T-helper 1 cell treated with Interleukin-12 subunit alpha and Interleukin-12 subunit beta and Interleukin-4 antibody, amounts not matched to agents 30 μg/mL and 1 μg/mL, for 36 hours (primary cell): ENCODE measurements at regions not wholly inside any gene's neighbourhood (a gene's known extent, or its start where the extent isn't known, plus 50 kb on each side); places are given as distances from the start of the nearest gene placed in this dataset.
"Not testable (repeated sequence)": the region's sequence is repeated elsewhere in the genome, so short reads cannot be mapped to it uniquely, and the experiment has no call there.

Source experiments
- H3K27ac Mint-ChIP-seq: one replicate; pipeline ENCODE4 v1.8.0; 2021; ENCODE audit warnings: mild to moderate bottlenecking, mixed read lengths
- H3K27me3 Mint-ChIP-seq: one replicate; pipeline ENCODE4 v1.8.0; 2021; ENCODE audit warnings: low read depth, mixed read lengths
- H3K36me3 Mint-ChIP-seq: one replicate; pipeline ENCODE4 v1.8.0; 2021; ENCODE audit warnings: low read depth, mixed read lengths
- H3K4me1 Mint-ChIP-seq: one replicate; pipeline ENCODE4 v1.8.0; 2021; ENCODE audit warnings: low read depth, mixed read lengths
- H3K4me3 Mint-ChIP-seq: one replicate; pipeline ENCODE4 v1.8.0; 2021; ENCODE audit warnings: mild to moderate bottlenecking, moderate library complexity, mixed read lengths
- H3K9me3 Mint-ChIP-seq: one replicate; pipeline ENCODE4 v1.8.0; 2021; ENCODE audit warnings: mixed read lengths

- Mint-ChIP-seq H3K27me3 (no peaks in the 10 kb centered on the region), H3K27ac (no peak overlapping the region), H3K4me3 (no peak overlapping the region), H3K4me1 (no peaks in the 10 kb centered on the region), H3K36me3 (no peaks in the 10 kb centered on the region), H3K9me3 (peaks cover 31% of the 10 kb centered on the region)
These were observed 194.4 kb downstream of the TAF11L14 start for GRCh38 chr5:17828681-17829080.

- H3K4me3 Mint-ChIP-seq, result no peak overlapping the region
- no peaks in the 10 kb centered on the region for H3K27me3 Mint-ChIP-seq
- H3K36me3 Mint-ChIP-seq, result no peaks in the 10 kb centered on the region
- peaks cover 31% of the 10 kb centered on the region for H3K9me3 Mint-ChIP-seq
- H3K27ac Mint-ChIP-seq, result no peak overlapping the region
- no peaks in the 10 kb centered on the region for H3K4me1 Mint-ChIP-seq
These were observed 195.2 kb downstream of the TAF11L14 start for GRCh38 chr5:17829456-17829855.

- no peaks in the 10 kb centered on the region for H3K36me3 Mint-ChIP-seq
- no peaks in the 10 kb centered on the region for H3K27me3 Mint-ChIP-seq
- H3K27ac Mint-ChIP-seq, result no peak overlapping the region
- no peak overlapping the region for H3K4me3 Mint-ChIP-seq
- H3K4me1 Mint-ChIP-seq, result no peaks in the 10 kb centered on the region
- peaks cover 24% of the 10 kb centered on the region for H3K9me3 Mint-ChIP-seq
These were observed 197.0 kb downstream of the TAF11L14 start for GRCh38 chr5:17831279-17831678.

- H3K27me3 Mint-ChIP-seq, result no peaks in the 10 kb centered on the region
- no peak overlapping the region for H3K4me3 Mint-ChIP-seq
- H3K36me3 Mint-ChIP-seq, result no peaks in the 10 kb centered on the region
- peaks cover 23% of the 10 kb centered on the region for H3K9me3 Mint-ChIP-seq
- H3K4me1 Mint-ChIP-seq, result no peaks in the 10 kb centered on the region
- no peak overlapping the region for H3K27ac Mint-ChIP-seq
These were observed 198.9 kb downstream of the TAF11L14 start for GRCh38 chr5:17832949-17833745.

GRCh38 chr5:17837757-17838156 lies 203.5 kb downstream of the TAF11L14 start:
- H3K27ac Mint-ChIP-seq, result no peak overlapping the region
- no peak overlapping the region for H3K4me3 Mint-ChIP-seq
- H3K9me3 Mint-ChIP-seq, result peaks cover 19% of the 10 kb centered on the region
- no peaks in the 10 kb centered on the region for H3K4me1 Mint-ChIP-seq
- H3K36me3 Mint-ChIP-seq, result no peaks in the 10 kb centered on the region
- H3K27me3 Mint-ChIP-seq, result no peaks in the 10 kb centered on the region

GRCh38 chr5:17838469-17838868 lies 204.2 kb downstream of the TAF11L14 start:
- H3K27ac Mint-ChIP-seq, result no peak overlapping the region
- H3K4me3 Mint-ChIP-seq, result no peak overlapping the region
- H3K4me1 Mint-ChIP-seq, result no peaks in the 10 kb centered on the region
- no peaks in the 10 kb centered on the region for H3K36me3 Mint-ChIP-seq
- H3K27me3 Mint-ChIP-seq, result no peaks in the 10 kb centered on the region
- H3K9me3 Mint-ChIP-seq, result peaks cover 13% of the 10 kb centered on the region

- Mint-ChIP-seq H3K27me3 (no peaks in the 10 kb centered on the region), H3K27ac (no peak overlapping the region), H3K36me3 (no peaks in the 10 kb centered on the region), H3K4me3 (no peak overlapping the region), H3K9me3 (peaks cover 17% of the 10 kb centered on the region), H3K4me1 (no peaks in the 10 kb centered on the region)
These were observed 205.6 kb downstream of the TAF11L14 start for GRCh38 chr5:17839848-17840247.

GRCh38 chr5:17846496-17846895 lies 212.2 kb downstream of the TAF11L14 start:
- H3K4me1 Mint-ChIP-seq, result no peaks in the 10 kb centered on the region
- peaks cover 17% of the 10 kb centered on the region for H3K9me3 Mint-ChIP-seq
- H3K27ac Mint-ChIP-seq, result no peak overlapping the region
- no peaks in the 10 kb centered on the region for H3K27me3 Mint-ChIP-seq
- H3K36me3 Mint-ChIP-seq, result no peaks in the 10 kb centered on the region
- H3K4me3 Mint-ChIP-seq, result no peak overlapping the region

- no peak overlapping the region for H3K27ac Mint-ChIP-seq
- H3K4me3 Mint-ChIP-seq, result no peak overlapping the region
- H3K27me3 Mint-ChIP-seq, result no peaks in the 10 kb centered on the region
- no peaks in the 10 kb centered on the region for H3K4me1 Mint-ChIP-seq
- H3K36me3 Mint-ChIP-seq, result no peaks in the 10 kb centered on the region
- H3K9me3 Mint-ChIP-seq, result peaks cover 13% of the 10 kb centered on the region
These were observed 213.0 kb downstream of the TAF11L14 start for GRCh38 chr5:17847286-17847685.

- Mint-ChIP-seq H3K4me3 (no peak overlapping the region), H3K27ac (no peak overlapping the region), H3K4me1 (no peaks in the 10 kb centered on the region), H3K9me3 (peaks cover 5% of the 10 kb centered on the region), H3K36me3 (no peaks in the 10 kb centered on the region), H3K27me3 (no peaks in the 10 kb centered on the region)
These were observed 217.9 kb downstream of the TAF11L14 start for GRCh38 chr5:17852111-17852510.

GRCh38 chr5:17852740-17853139 lies 218.5 kb downstream of the TAF11L14 start:
- Mint-ChIP-seq H3K36me3 (no peaks in the 10 kb centered on the region), H3K9me3 (peaks cover 5% of the 10 kb centered on the region), H3K4me3 (no peak overlapping the region), H3K27ac (no peak overlapping the region), H3K27me3 (no peaks in the 10 kb centered on the region), H3K4me1 (no peaks in the 10 kb centered on the region)

- Mint-ChIP-seq H3K36me3 (no peaks in the 10 kb centered on the region), H3K9me3 (peaks cover 7% of the 10 kb centered on the region), H3K4me1 (no peaks in the 10 kb centered on the region), H3K4me3 (no peak overlapping the region), H3K27me3 (no peaks in the 10 kb centered on the region), H3K27ac (no peak overlapping the region)
These were observed 220.6 kb downstream of the TAF11L14 start for GRCh38 chr5:17854901-17855300.

- H3K4me1 Mint-ChIP-seq, result no peaks in the 10 kb centered on the region
These were observed 226.5 kb downstream of the TAF11L14 start for GRCh38 chr5:17860660-17861315.

GRCh38 chr5:17864903-17865302 lies 230.6 kb downstream of the TAF11L14 start:
- not testable (repeated sequence) for H3K36me3 Mint-ChIP-seq, H3K27ac Mint-ChIP-seq, H3K27me3 Mint-ChIP-seq, H3K4me1 Mint-ChIP-seq, H3K4me3 Mint-ChIP-seq
- peaks cover 27% of the 10 kb centered on the region for H3K9me3 Mint-ChIP-seq

More at GRCh38 chr5:17860660-17861315, 226.5 kb downstream of the TAF11L14 start:
- Mint-ChIP-seq H3K4me3 (no peak overlapping the region), H3K27me3 (no peaks in the 10 kb centered on the region), H3K27ac (no peak overlapping the region), H3K9me3 (peaks cover 19% of the 10 kb centered on the region), H3K36me3 (no peaks in the 10 kb centered on the region)

GRCh38 chr5:17865966-17866365 lies 231.7 kb downstream of the TAF11L14 start:
- H3K4me1 Mint-ChIP-seq, H3K27ac Mint-ChIP-seq, H3K36me3 Mint-ChIP-seq, H3K4me3 Mint-ChIP-seq, H3K27me3 Mint-ChIP-seq: not testable (repeated sequence)
- peaks cover 27% of the 10 kb centered on the region for H3K9me3 Mint-ChIP-seq
